Activated T-cell treated with anti-CD3 and anti-CD28 coated beads for 48 hours (primary cell): ENCODE measurements at regions not wholly inside any gene's neighbourhood (a gene's known extent, or its start where the extent isn't known, plus 50 kb on each side); places are given as distances from the start of the nearest gene placed in this dataset.
"Not testable (repeated sequence)": the region's sequence is repeated elsewhere in the genome, so short reads cannot be mapped to it uniquely, and the experiment has no call there.

ENCODE experiments used
- DNase-seq: peaks from one replicate; pipeline ENCODE4 v3.0.0-alpha.2; 2020; ENCODE audit warnings: low read depth

- DNase-seq, result no peak
These were observed 270.4 kb downstream of the MIAT start for GRCh38 chr22:26927821-26928220.

- DNase-seq, result no peak
These were observed 274.1 kb downstream of the MIAT start for GRCh38 chr22:26931471-26931870.

- DNase-seq, result no peak
These were observed 275.8 kb downstream of the MIAT start for GRCh38 chr22:26933105-26933590.

- DNase-seq, result no peak
These were observed 279.8 kb downstream of the MIAT start for GRCh38 chr22:26937213-26937612.

- DNase-seq, result no peak
These were observed 282.1 kb downstream of the MIAT start for GRCh38 chr22:26939466-26939865.

- DNase-seq, result no peak
These were observed 284.7 kb downstream of the MIAT start for GRCh38 chr22:26941896-26942636.

- no peak for DNase-seq
These were observed 285.2 kb downstream of the MIAT start for GRCh38 chr22:26942637-26942957.

GRCh38 chr22:26945565-26945964 is 288.2 kb downstream of the MIAT start:
- DNase-seq, result no peak

- DNase-seq, result no peak
These were observed 291.8 kb downstream of the MIAT start for GRCh38 chr22:26949193-26949592.

- not testable (repeated sequence) for DNase-seq
These were observed 293.8 kb downstream of the MIAT start for GRCh38 chr22:26951139-26951538.

- no peak for DNase-seq
These were observed 294.6 kb downstream of the MIAT start for GRCh38 chr22:26952004-26952403.

- no peak for DNase-seq
These were observed 295.1 kb downstream of the MIAT start for GRCh38 chr22:26952451-26953011.

- DNase-seq, result no peak
These were observed 295.9 kb downstream of the MIAT start for GRCh38 chr22:26953012-26953883.

- DNase-seq, result no peak
These were observed 299.0 kb downstream of the MIAT start for GRCh38 chr22:26956371-26956770.

- no peak for DNase-seq
These were observed 299.8 kb downstream of the MIAT start for GRCh38 chr22:26957176-26957575.

GRCh38 chr22:26957897-26958296 is 300.5 kb downstream of the MIAT start:
- DNase-seq, result no peak

GRCh38 chr22:26958378-26958777 is 301.0 kb downstream of the MIAT start:
- DNase-seq, result no peak

- DNase-seq, result no peak
These were observed 307.3 kb downstream of the MIAT start for GRCh38 chr22:26964642-26965041.

- DNase-seq, result no peak
These were observed 309.9 kb downstream of the MIAT start for GRCh38 chr22:26967282-26967681.

GRCh38 chr22:26968859-26969523 is 311.6 kb downstream of the MIAT start:
- DNase-seq, result no peak

GRCh38 chr22:26970809-26971394 is 313.5 kb downstream of the MIAT start:
- DNase-seq, result no peak

GRCh38 chr22:26972286-26972685 is 314.9 kb downstream of the MIAT start:
- DNase-seq, result no peak
